PC-9 (cell line): ENCODE measurements at regions not wholly inside any gene's neighbourhood (a gene's known extent, or its start where the extent isn't known, plus 50 kb on each side); places are given as distances from the start of the nearest gene placed in this dataset.
A peak's percentile ranks its signal among the peaks of the same experiment; 100 is the strongest.

Experiments
- BruUV-seq: library from RNA; stranded (reverse); fragments of 400-500 nt; replicated peaks from 2 replicates; lab custom pipeline; 2021; lab: Mats Ljungman, UMichigan
- CTCF ChIA-PET: fragments of 300-600 bp; sonication (Branson Sonifier 250); formaldehyde crosslinking; loops from one replicate; lab custom pipeline; 2022; ENCODE audit warnings: antibody characterized with exemption; lab: Charles Lee
- POLR2A ChIA-PET: fragments of 300-600 bp; sonication (Branson Sonifier 250); formaldehyde crosslinking; loops from one replicate; lab custom pipeline; 2022; ENCODE audit warnings: antibody characterized with exemption; ENCODE audit not compliant: unreplicated experiment; lab: Charles Lee
- DNase-seq, 2 experiments: peaks; one replicate each; pipeline versions ENCODE4 v3.0.0 to v3.0.0-alpha.2; 2015 to 2022; ENCODE audit warnings: mixed read lengths in 1 of 2
- H2AFZ ChIP-seq: fragments of 200-600 bp; sonication (generic); 2 replicates; pipeline ENCODE4 v1.8.1; 2017; ENCODE audit warnings: antibody characterized with exemption
- H3F3A ChIP-seq: fragments of 200-600 bp; sonication (generic); 2 replicates; pipeline ENCODE4 v1.8.1; 2017; ENCODE audit warnings: antibody characterized with exemption, mild to moderate bottlenecking, low read depth; ENCODE audit not compliant: insufficient read depth
- H3K27ac ChIP-seq: fragments of 200-600 bp; sonication (generic); 2 replicates; pipeline ENCODE4 v1.6.1; 2016; ENCODE audit warnings: mixed run types
- H3K27me3 ChIP-seq: fragments of 200-600 bp; sonication (generic); 2 replicates; pipeline ENCODE4 v1.6.1; 2016; ENCODE audit warnings: low read depth, mixed run types; ENCODE audit not compliant: insufficient read depth
- H3K36me3 ChIP-seq: fragments of 200-600 bp; sonication (generic); 2 replicates; pipeline ENCODE4 v1.6.1; 2016; ENCODE audit warnings: low read depth, mixed run types
- H3K4me1 ChIP-seq: fragments of 200-600 bp; sonication (generic); replicated peaks from 2 replicates; pipeline ENCODE4 v1.6.1; 2016; ENCODE audit warnings: mixed run types; ENCODE audit not compliant: insufficient read depth
- H3K4me2 ChIP-seq: fragments of 200-600 bp; sonication (generic); 2 replicates; pipeline ENCODE4 v1.6.1; 2017; ENCODE audit warnings: mixed run types
- H3K4me3 ChIP-seq: fragments of 200-600 bp; sonication (generic); 2 replicates; pipeline ENCODE4 v1.6.1; 2016; ENCODE audit warnings: mixed run types
- H3K79me2 ChIP-seq: fragments of 200-600 bp; sonication (generic); 2 replicates; pipeline ENCODE4 v1.6.1; 2017; ENCODE audit warnings: low read depth, mixed run types
- H3K9me2 ChIP-seq: fragments of 200-600 bp; sonication (generic); 2 replicates; pipeline ENCODE4 v1.8.1; 2017; ENCODE audit warnings: mild to moderate bottlenecking; ENCODE audit not compliant: insufficient read depth
- H3K9me3 ChIP-seq: fragments of 200-600 bp; sonication (generic); 2 replicates; pipeline ENCODE4 v1.8.1; 2016; ENCODE audit warnings: low read depth; ENCODE audit not compliant: insufficient read depth
- H4K20me1 ChIP-seq: fragments of 200-600 bp; sonication (generic); 2 replicates; pipeline ENCODE4 v1.8.1; 2017; ENCODE audit not compliant: insufficient read depth
- CTCF ChIP-seq: fragments of 200-600 bp; sonication (generic); conservative IDR thresholded peaks from 2 replicates; pipeline ENCODE4 v1.6.1; 2017; ENCODE audit warnings: mixed run types, antibody characterized with exemption, mild to moderate bottlenecking, moderate library complexity
- EZH2 ChIP-seq: fragments of 200-600 bp; sonication (generic); IDR thresholded peaks from 2 replicates; pipeline ENCODE4 v1.8.0; 2017; ENCODE audit warnings: antibody characterized with exemption, low read depth
- intact Hi-C: fragments of 100-400 bp; cut with micrococcal nuclease; formaldehyde crosslinking; loops from one replicate; pipeline ENCODE4 v1.10.0; 2022; ENCODE audit not compliant: unreplicated experiment

GRCh38 chr18:63067939-63068338, 251.6 kb downstream of the BCL2 start:
- Histone ChIP-seq H4K20me1 (no peaks in the 10 kb centered on the region), H3K9me3 (no peaks in the 10 kb centered on the region), H3K4me1 (peaks cover 24% of the 10 kb centered on the region), H2AFZ (no peak overlapping the region), H3K27ac (no peak overlapping the region), H3K4me3 (no peak overlapping the region), H3K79me2 (no peaks in the 10 kb centered on the region), H3K27me3 (no peaks in the 10 kb centered on the region), H3K9me2 (no peaks in the 10 kb centered on the region), H3F3A (peaks cover 28% of the 10 kb centered on the region), H3K4me2 (no peak overlapping the region), H3K36me3 (no peaks in the 10 kb centered on the region)
- no TSS peak for BruUV-seq
- TF ChIP-seq CTCF (no peak), EZH2 (no peak)
- intact Hi-C loops, result no loop called here
- CTCF ChIA-PET, result no interaction called here
- POLR2A ChIA-PET, result no interaction called here
- DNase-seq, result no peak

GRCh38 chr18:63065172-63065571, 254.4 kb downstream of the BCL2 start:
- BruUV-seq, result no TSS peak
- Histone ChIP-seq H3K4me3 (no peak overlapping the region), H3K79me2 (no peaks in the 10 kb centered on the region), H3K27me3 (no peaks in the 10 kb centered on the region), H3K4me2 (no peak overlapping the region), H2AFZ (no peak overlapping the region), H3F3A (peaks cover 3% of the 10 kb centered on the region; the same call in 1 of the 2 replicates), H4K20me1 (no peaks in the 10 kb centered on the region), H3K9me2 (no peaks in the 10 kb centered on the region), H3K27ac (no peak overlapping the region), H3K4me1 (no peaks in the 10 kb centered on the region), H3K9me3 (no peaks in the 10 kb centered on the region), H3K36me3 (no peaks in the 10 kb centered on the region)
- ChIA-PET CTCF (no interaction called here), POLR2A (no interaction called here)
- DNase-seq, result no peak
- TF ChIP-seq EZH2 (no peak), CTCF (no peak)
- intact Hi-C loops, result no loop called here

- H3K27ac ChIP-seq, result no peak overlapping the region
- H3K4me2 ChIP-seq, result no peak overlapping the region
- no peaks in the 10 kb centered on the region for H3K9me3 ChIP-seq
- H2AFZ ChIP-seq, result no peak overlapping the region
- H3K4me3 ChIP-seq, result no peak overlapping the region
- no peaks in the 10 kb centered on the region for H3K9me2 ChIP-seq
- POLR2A ChIA-PET, result no interaction called here
- H3K4me1 ChIP-seq, result no peaks in the 10 kb centered on the region
- H4K20me1 ChIP-seq, result no peaks in the 10 kb centered on the region
- BruUV-seq, result no TSS peak
- CTCF ChIA-PET, result no interaction called here
- H3K79me2 ChIP-seq, result no peaks in the 10 kb centered on the region
- no peaks in the 10 kb centered on the region for H3K36me3 ChIP-seq
- intact Hi-C loops, result no loop called here
- H3F3A ChIP-seq, result no peaks in the 10 kb centered on the region
- TF ChIP-seq EZH2 (no peak), CTCF (no peak)
- no peaks in the 10 kb centered on the region for H3K27me3 ChIP-seq
- DNase-seq, result peak in 1 of 2 experiments; percentile 7
These were observed 256.4 kb downstream of the BCL2 start for GRCh38 chr18:63063171-63063570.
